NCI-H82 treated with DMSO at 0.1 percent for 48 hours (cell line): ENCODE measurements at regions not wholly inside any gene's neighbourhood (a gene's known extent, or its start where the extent isn't known, plus 50 kb on each side); places are given as distances from the start of the nearest gene placed in this dataset.

ENCODE experiments used
- DNase-seq: peaks from one replicate; lab custom pipeline; 2025; ENCODE audit not compliant: unreplicated experiment; lab: John Stamatoyannopoulos, UW

- no peak for DNase-seq
Measured at GRCh38 chr16:35363510-35363909, 1904.1 kb downstream of the TP53TG3F start.

DNA sequence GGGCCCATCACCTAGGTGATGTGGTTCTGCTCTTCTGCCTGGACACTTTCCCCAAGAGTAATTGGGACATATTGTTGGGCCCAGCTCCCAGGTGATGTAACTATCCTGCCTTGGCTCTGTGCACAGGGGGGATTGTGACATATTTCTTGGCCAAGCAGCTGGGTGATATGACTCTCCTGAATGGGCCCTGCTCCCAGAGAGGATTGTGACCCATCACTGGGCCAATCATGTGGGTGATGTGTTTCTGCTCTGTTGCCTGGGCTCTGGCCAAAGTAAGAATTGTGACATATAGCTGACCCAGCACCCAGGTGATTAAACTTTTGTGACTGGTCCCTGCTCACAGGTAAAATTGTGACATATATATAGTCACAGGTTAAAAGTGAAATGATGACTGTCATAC, 1904.9 kb downstream of the TP53TG3F start:
- no peak for DNase-seq

DNA sequence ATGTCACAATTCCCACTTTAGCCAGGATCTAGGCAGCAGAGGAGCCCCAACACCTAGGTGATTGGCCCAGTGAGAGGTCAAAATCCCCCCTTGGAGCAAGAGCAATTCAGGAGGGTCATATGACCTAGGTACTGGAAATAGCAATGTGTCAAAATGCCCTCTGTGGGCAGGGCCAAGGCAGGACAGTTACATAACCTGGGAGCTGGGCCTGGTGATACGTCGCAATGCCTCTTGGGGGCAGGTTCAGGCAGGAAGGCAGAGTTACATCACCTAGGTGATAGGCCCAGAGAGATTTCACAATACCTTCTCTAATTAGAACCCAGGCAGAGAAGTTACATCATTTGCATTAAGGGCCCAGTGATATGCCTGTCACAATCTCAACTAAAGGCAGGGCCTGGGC, 1906.3 kb downstream of the TP53TG3F start:
- DNase-seq: no peak

DNA sequence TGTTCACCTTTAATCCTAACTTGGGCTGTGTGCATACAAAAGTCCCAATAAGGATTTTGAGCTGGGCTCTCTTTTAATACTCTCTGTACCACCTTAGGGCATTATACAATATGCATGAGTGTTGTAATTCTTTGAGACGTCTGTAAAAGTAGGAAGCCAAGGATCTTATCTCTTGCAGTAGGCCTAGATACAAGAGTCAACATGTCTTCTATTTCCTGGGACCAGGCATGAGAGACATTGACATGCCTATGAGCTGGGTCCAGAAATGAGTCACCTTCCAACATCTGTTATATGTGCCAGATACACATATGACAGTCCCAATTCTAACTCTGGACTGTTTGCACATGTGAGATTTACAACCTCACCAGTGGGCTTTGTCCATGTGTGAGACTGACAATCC, 1911.2 kb downstream of the TP53TG3F start:
- DNase-seq: no peak

DNA sequence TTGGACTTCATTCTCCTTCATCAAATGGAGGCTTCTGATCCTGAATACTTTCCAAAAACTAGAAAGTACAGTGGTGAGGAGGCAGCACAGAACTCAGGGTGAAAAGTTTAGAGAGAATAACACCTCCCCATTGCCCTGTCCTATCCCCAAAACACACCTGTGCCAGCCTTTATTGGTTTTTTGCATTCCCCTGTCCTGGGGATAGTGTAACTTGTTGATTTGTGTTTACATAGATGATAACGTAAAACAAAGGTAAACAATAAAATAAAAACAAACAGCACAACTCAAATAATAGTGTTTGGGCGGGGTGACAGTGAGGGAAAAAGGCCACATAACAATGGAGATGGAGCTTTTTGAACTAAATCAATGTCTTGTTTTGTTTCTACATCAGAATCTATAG, 1917.7 kb downstream of the TP53TG3F start:
- no peak for DNase-seq

DNA sequence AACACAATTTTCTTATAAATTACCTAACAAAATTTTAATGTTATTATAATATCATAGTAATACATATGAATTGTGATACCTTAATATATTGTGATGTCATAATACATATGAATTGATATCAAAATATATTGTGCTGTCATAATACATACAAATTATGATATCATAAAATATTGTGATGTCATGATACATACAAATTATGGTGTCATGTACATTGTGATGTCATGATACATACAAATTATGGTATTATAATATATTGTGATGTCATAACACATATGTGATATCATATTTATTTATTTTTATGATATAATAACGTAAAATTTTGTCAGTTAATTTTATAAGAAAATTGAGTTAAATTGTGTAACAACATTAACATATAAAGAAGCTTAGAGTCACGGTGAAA, 1927.2 kb downstream of the TP53TG3F start:
- DNase-seq: no peak

- DNase-seq: peak; percentile 7
Measured at GRCh38 chr16:35391328-35391727, 1931.9 kb downstream of the TP53TG3F start.

DNA sequence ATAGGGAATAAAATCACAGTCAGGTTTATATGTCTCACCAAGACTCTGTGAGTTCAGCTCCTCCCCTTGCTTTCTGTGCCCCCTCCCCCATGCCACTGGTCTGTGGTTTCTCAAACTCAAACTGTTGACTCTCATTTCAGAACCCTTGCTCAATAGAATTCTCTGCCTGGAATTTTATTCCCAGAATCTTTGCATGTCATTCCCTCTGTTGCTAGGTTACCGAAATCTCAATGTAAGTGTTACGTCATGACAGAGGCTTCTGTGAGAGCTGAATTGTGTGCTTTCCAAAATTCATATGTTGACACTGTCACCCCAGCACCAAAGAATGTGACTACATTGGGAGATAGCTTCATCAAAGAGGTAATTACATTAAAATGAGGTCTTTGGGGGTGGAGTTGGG, 1938.8 kb downstream of the TP53TG3F start:
- no peak for DNase-seq

DNA sequence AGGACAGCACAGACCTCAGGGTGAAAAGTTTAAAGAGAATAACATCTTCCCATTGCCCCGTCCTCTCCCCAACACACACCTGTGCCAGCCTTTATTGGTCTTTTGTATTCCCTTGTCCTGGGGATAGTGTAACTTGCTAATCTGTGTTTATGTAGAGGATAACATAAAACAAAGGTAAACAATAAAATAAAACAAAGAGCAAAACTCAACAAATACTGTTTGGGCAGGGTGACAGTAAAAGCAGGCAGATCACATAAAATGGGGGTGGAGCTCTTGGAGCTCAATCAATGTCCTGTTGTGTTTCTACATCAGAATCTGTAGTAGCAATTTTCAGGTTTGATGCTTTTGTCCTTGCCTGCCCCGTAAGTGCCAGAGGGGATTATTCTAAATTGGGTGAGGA, 1939.7 kb downstream of the TP53TG3F start:
- DNase-seq: no peak

DNA sequence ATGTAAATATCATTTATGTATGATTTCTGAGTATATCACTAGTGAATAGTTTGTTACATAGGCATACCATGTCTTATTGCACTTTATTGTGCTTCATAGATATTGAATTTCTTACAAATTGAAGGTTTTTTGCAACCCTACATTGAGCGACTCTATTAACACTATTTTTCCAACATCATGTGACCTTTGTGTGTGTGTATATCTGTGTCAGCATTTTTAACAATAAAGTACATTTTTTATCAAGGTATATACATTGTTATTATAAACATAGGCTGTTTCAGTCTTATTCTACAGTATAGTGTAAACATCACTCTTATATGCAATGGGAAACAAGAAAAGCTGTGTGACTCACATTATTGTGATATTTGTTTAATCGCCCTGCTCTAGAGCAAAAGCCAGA, 1944.9 kb downstream of the TP53TG3F start:
- no peak for DNase-seq

GRCh38 chr16:35405526-35405925, 1946.1 kb downstream of the TP53TG3F start:
- no peak for DNase-seq

DNA sequence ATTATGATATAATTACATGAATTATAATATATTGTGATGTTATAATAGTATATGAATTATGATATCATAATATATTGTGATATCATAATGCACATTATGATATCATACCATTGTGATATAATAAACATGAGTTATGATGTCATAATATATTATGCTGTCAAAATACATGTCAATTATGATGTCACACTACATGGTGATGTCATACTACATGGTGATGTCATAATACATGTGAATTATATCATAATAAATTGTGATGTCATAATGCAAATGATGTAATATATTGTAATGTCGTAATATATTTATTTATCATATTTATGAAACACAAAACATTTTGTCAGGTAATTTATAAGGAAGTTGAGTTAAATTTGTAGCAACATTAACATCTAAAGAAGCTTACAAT, 1950.1 kb downstream of the TP53TG3F start:
- no peak for DNase-seq

- DNase-seq: no peak
Measured at GRCh38 chr16:35410438-35410837, 1951.0 kb downstream of the TP53TG3F start.

GRCh38 chr16:35411156-35411555, 1951.7 kb downstream of the TP53TG3F start:
- no peak for DNase-seq

DNA sequence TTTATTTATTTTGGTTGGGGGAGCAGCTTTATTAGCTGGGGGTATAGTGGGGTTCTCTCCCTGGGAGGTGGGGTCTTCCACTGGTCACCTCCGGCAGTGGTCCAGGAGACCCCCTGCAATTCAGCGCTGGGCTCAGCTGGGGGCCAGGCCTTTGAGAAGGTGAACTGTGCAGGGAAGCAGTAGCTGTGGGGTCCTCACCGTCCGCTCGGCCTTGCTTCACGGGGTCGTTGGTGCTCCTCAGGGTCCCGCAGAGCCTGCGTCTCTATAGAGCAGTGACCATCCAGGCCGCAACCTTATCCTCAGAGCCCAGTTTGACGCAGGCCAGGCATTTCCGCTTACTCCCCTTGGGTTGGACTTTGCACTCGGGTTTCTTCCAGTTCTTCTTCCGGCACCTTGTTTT, 1954.7 kb downstream of the TP53TG3F start:
- no peak for DNase-seq

- no peak for DNase-seq
Measured at GRCh38 chr16:35414563-35414962, 1955.2 kb downstream of the TP53TG3F start.

GRCh38 chr16:35425270-35425669, 1965.9 kb downstream of the TP53TG3F start:
- DNase-seq: no peak

- DNase-seq: no peak
Measured at GRCh38 chr16:35431829-35432663, 1972.6 kb downstream of the TP53TG3F start.

GRCh38 chr16:35440875-35441274, 1981.5 kb downstream of the TP53TG3F start:
- no peak for DNase-seq

- no peak for DNase-seq
Measured at GRCh38 chr16:35447010-35447558, 1987.7 kb downstream of the TP53TG3F start.

- no peak for DNase-seq
Measured at GRCh38 chr16:35449663-35450062, 1990.3 kb downstream of the TP53TG3F start.

- no peak for DNase-seq
Measured at GRCh38 chr16:35450648-35451047, 1991.2 kb downstream of the TP53TG3F start.

GRCh38 chr16:35452471-35452870, 1993.1 kb downstream of the TP53TG3F start:
- no peak for DNase-seq
